NCI-H128 (cell line): ENCODE measurements at regions not wholly inside any gene's neighbourhood (a gene's known extent, or its start where the extent isn't known, plus 50 kb on each side); places are given as distances from the start of the nearest gene placed in this dataset.

Experiments used
- DNase-seq: peaks from one replicate; lab custom pipeline; 2025; ENCODE audit not compliant: unreplicated experiment; lab: John Stamatoyannopoulos, UW

DNA sequence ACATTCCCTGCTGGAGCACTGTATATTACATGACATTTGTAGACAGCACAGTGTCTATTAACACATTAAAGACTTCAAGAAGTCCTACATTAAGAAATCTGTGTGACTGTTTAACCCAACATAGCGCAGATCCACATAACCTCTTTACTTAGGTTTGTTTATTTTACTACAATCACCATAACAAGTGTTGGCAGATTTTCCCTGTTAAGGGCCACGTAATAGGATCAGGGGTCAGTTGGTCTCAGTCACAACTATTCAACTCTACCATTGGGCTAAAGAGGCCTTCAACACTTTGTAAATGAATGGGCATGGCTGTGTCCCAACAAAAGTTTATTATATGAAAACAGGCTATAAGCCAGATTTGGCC, 51.3 kb upstream of the ADORA2B start:
- DNase-seq, result no peak

DNA sequence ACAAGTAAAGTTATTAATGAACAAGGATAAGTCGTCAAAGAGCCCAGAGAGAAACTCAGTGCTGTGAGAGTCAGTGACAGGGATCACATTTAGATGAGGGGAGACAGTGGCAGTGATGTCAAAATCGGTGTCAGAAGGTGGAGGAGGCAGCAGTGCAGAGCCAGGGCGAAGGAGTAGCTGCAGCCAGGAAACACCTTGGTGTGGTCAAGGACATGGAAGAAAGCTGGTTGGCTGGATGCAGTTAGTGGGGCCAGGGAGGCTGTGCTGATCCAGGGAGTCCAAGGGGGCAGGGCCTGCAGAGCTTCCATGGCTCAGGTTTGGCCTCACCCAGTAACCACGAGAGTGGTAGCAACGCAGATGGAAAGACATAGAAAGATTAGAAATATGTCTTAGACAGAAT, 50.7 kb upstream of the ADORA2B start:
- DNase-seq, result no peak

DNA sequence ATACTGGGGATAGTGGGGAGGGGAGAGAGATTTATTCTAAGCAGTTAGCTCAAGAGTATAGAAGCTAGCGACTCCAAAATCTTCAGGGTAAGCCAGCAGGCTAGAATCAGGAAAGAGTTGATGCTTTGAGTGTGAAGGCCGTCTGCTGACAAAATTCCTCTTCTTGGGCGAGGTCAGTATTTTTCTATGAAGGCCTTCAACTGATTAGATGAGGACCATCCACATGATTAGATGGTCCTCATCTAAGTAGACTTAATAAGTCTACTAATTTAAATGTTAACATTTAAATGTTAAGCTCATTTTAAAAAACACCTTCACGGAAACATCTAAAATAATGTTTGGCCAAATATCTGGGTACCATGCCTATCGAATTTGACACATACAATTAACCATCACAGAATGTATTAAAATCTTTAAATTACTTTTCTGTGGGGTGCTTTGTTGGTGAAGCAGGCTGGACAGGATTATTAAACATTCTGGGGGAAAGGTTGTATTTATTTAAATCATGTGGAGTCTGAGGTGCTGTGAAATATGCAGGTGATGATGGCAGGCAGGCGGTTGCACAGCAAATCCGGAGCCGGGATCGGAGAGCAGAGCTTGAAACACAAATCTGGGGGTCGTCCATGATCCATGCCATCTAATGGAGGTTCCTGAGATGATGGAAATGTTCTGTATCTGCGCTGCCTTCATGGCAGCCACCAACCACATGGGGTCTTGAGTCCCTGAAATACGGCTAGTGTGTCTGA, 49.8 kb upstream of the ADORA2B start:
- DNase-seq, result no peak
